SK-N-SH (cell line): ENCODE measurements at regions not wholly inside any gene's neighbourhood (a gene's known extent, or its start where the extent isn't known, plus 50 kb on each side); places are given as distances from the start of the nearest gene placed in this dataset.

Source experiments
- CTCF ChIP-seq: fragments of 200-600 bp; sonication (generic); IDR thresholded peaks from 2 replicates; pipeline ENCODE4 v1.6.1; 2017; ENCODE audit warnings: antibody characterized with exemption, mild to moderate bottlenecking, moderate library complexity
- GABPA ChIP-seq: IDR thresholded peaks from 2 replicates; pipeline ENCODE4 v1.4.0; 2012; ENCODE audit warnings: low read depth, mild to moderate bottlenecking
- NRF1 ChIP-seq: IDR thresholded peaks from 2 replicates; pipeline ENCODE4 v1.6.1; 2012; ENCODE audit warnings: low read depth, mild to moderate bottlenecking, low read length
- RXRA ChIP-seq: IDR thresholded peaks from 2 replicates; pipeline ENCODE4 v1.4.0; 2012; ENCODE audit warnings: low read depth, mild to moderate bottlenecking, borderline replicate concordance

GRCh38 chr3:25354071-25354470 lies 74.0 kb upstream of the RARB start:
- no peak for TF ChIP-seq RXRA
- no peak for TF ChIP-seq CTCF
- no peak for TF ChIP-seq GABPA
- TF ChIP-seq NRF1, result no peak
